KOPT-K1 (cell line): ENCODE measurements at regions not wholly inside any gene's neighbourhood (a gene's known extent, or its start where the extent isn't known, plus 50 kb on each side); places are given as distances from the start of the nearest gene placed in this dataset.
"Not testable (repeated sequence)": the region's sequence is repeated elsewhere in the genome, so short reads cannot be mapped to it uniquely, and the experiment has no call there.

Source experiments
- H3K27ac ChIP-seq: fragments of 200-600 bp; sonication (generic); 2 replicates; pipeline ENCODE4 v1.5.1; 2016; ENCODE audit warnings: antibody characterized with exemption, mild to moderate bottlenecking, low read depth, low read length; ENCODE audit not compliant: poor library complexity, severe bottlenecking
- H3K36me3 ChIP-seq: fragments of 200-600 bp; sonication (generic); 2 replicates; pipeline ENCODE4 v1.5.1; 2017; ENCODE audit warnings: antibody characterized with exemption, mild to moderate bottlenecking, low read length, moderate library complexity; ENCODE audit not compliant: insufficient read depth
- H3K9me3 ChIP-seq: fragments of 200-600 bp; sonication (generic); 2 replicates; pipeline ENCODE4 v1.5.1; 2017; ENCODE audit warnings: antibody characterized with exemption, low read length, mild to moderate bottlenecking; ENCODE audit not compliant: insufficient read depth, poor library complexity, severe bottlenecking

GRCh38 chr2:2660789-2661355, 329.8 kb upstream of the MYT1L start:
- no peaks in the 10 kb centered on the region for H3K36me3 ChIP-seq
- no peak overlapping the region for H3K27ac ChIP-seq
- peaks cover 16% of the 10 kb centered on the region for H3K9me3 ChIP-seq

DNA sequence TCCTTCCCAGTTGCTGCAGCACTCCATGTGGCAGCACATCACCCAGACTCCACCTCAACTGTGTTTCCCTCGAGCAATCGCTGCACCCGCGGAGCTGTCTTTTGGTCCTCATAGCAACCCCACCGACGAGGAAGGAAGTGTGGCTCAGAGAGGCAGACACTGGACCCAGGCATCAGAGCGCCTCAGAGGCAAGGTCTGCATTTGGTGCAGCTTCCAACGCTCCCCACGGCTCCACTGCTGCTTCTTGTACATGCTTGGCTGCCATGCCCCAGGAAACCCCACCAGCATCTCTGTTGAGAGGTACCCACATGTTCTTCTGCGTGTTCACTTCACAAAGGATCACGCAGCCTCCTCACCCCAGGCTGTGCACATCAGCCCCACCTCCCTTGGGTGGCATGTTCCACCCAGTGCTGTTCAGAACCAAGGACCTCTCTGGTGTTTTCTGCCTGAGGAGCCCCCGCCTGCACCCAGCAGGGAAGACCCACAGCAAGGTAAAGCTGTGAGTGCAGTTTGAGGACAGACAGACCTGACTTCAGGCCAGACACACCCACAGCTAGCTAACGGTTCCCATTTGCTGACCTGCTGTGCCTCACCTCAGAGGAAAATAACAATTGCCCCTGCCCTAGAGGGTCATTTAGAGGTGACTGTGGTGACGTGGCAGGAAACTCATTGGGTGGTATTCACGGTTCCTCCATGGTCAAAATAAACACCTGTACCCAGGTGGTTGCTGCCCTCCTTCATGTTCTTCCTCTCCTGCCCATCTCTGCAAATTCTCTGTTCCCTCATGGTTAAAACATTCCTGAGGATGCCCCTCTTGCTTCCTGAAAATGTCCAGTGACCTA, 326.3 kb upstream of the MYT1L start:
- Histone ChIP-seq H3K9me3 (peaks cover 16% of the 10 kb centered on the region), H3K27ac (no peak overlapping the region), H3K36me3 (no peaks in the 10 kb centered on the region)

DNA sequence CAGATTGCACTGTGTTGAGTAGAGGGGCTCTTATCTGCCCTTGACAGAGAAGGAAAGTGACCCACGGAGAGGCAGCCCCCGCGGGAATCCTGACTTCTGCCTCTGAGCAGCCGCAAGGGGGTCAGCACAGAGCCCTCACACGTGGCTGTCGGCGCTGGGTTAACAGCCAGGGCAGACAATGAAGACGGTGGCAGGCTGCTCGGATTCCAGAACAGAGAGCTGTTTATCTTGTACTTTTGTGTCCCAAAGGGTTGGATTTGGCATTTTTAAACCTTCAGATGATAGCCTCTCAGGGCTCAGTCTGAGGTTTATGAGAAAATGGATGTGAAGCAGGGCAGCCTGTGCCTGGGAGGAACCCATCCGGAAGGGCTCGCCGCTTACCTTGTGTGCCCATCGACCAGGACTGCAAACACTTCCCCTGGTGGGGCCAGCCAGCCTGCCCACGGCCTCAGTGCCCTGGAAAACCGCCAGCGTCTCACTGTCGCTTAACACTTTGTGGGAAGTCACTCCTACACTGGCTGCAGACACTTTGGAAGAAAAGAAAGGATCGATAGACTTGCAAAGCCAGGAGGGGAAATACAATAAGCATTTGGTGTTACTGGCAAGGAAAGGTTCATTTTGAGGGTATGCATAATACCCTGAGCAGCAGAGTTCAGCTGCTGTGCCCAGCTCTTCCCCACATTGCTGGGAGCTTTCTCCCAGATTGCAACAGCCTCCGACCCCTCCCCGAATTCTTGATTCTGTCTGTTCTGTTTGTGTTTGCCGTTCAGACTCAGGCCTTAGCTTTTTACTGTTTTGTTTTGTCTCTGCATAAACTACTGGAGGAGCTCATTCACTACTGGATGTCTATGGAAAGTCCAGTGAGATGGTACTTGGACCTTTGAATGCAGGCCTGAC, 325.3 kb upstream of the MYT1L start:
- H3K36me3 ChIP-seq: no peaks in the 10 kb centered on the region
- H3K27ac ChIP-seq: no peak overlapping the region
- H3K9me3 ChIP-seq: peaks cover 16% of the 10 kb centered on the region

DNA sequence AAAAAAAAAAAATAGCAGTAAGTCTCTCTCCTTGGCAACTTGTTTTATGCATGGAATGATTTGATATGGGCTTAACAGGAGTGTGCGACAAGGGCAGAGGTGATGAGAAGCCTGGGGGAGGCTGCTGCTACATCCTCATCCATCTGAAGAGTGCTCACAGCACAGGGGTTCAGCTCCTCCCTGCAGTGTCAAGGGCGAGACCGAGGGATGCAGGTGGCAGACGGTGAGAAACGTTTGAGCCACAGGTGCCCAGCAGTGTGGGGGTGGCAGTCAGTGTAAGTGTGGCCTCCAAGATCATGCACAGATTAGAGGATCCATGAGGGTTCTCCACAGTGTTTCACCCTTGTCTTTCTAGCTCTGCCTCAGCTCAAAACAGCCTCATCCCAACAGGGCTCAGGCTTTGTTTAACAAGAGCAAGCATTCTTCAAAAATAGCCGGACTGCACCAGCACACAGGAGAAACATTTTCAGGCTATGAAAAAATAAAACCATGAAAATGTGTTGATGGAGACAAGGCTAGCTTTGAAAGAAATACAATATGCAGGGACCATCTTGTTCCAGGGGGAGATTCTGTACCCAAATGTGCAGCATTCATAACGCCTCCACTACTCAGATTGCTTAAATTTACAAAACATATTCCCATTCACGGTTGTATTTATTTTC, 324.5 kb upstream of the MYT1L start:
- Histone ChIP-seq H3K27ac (no peak overlapping the region), H3K9me3 (peaks cover 12% of the 10 kb centered on the region), H3K36me3 (no peaks in the 10 kb centered on the region)

DNA sequence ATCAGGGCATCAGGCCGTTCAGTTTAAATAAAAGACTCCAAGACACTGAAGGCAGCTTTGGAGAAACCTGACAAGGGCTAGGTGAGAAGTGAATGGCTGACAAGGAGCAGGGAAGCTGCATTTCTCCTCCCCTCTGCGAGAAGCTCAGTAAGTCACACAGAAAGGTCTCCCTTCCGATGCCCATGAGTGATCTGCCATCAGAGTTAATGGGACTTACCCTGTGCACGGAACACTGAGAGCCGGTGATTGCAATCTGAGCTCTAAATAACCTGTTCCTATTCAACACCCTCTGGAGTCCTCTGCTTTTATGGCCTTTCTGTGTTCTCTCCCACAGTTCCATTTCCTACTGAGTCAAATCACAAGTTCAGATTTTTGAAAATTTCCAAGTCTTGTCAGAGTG, 322.2 kb upstream of the MYT1L start:
- Histone ChIP-seq H3K9me3 (no peaks in the 10 kb centered on the region), H3K36me3 (no peaks in the 10 kb centered on the region), H3K27ac (no peak overlapping the region)

DNA sequence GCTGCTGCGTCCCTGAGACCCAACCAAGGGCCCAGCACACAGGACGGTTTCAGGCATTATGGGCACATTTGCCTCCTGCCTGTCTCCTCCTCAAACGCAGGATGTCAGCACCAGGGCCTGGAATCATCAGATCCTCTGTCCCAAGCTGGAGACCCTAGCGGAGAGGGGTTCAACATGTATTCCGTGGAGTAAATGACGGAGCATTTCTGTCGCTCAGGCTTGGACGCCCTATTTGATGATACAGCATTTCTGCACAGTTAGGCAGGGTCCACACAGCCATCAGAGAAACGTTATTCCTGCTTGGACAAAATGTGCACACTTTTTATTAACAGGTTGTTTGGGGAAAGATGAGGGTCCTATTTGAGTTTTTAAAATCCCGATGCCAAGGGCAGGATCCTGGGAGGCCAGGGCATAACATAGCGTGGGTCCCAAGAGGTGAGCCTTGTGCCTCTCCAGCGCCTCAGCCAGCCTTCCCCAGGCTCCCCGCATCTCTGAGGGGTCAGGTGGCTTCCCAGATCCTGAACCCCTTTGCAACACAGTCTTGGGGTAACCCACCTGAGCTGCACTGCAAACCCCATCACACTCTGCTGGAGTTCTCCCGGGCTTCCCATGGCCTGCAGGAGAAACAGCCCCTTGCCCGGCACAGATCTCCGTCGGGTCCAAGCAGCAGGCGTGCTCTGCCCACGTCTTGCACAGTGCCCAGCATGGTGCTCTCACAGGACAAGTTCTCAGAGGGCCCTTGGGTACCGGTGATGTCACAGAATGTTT, 319.7 kb upstream of the MYT1L start:
- Histone ChIP-seq H3K9me3 (no peaks in the 10 kb centered on the region), H3K36me3 (no peaks in the 10 kb centered on the region), H3K27ac (no peak overlapping the region)

DNA sequence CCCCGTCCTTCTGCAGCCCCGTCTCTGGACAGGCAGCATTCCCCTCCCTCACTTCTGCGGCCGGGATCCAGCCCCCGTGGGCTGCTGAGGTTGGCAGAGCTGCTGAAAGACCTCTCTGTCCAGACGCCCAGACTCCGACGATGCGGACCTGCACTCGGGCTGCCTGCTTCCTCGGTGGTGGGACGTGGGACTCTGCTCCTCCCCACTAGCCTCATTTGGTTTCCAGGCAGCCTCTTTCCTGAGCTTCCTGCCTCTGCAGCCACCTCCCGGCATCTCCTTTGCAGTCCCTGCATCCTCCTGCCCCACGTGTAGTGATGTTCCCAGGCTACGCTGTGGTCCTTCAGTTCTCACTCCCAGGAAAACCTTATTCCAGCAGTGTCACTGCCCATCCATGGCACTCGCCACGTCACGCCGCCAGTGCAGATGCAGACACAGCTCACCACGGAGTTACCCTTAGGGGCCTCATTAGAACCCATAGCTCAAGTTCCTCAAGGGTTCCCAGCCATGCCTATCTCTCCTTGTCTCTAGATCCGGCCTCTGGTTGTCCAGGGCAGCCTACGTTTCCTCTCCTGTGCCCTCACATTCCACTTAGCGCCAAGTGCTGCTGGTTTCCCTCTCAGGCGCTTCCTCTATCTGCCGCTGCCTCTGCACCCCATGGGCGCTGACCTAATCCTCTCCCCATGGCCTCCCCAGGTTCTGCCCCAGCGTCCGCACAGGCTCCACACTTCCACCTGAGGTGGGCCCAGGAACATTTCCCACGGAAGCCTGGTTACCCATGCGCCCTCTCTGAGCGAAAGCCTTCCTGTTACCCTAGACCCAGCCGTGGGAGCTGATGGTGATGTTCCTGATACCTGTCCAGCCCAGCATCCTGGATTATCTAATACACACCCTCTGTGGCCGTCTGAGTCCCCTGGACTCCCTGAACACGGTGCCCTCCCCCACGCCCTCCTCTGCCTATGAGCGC, 318.3 kb upstream of the MYT1L start:
- H3K36me3 ChIP-seq: no peaks in the 10 kb centered on the region
- no peaks in the 10 kb centered on the region for H3K9me3 ChIP-seq
- H3K27ac ChIP-seq: no peak overlapping the region

GRCh38 chr2:2648094-2648493, 317.0 kb upstream of the MYT1L start:
- H3K9me3 ChIP-seq: no peaks in the 10 kb centered on the region
- no peaks in the 10 kb centered on the region for H3K36me3 ChIP-seq
- H3K27ac ChIP-seq: no peak overlapping the region

- peak overlapping the region; percentile 27 for H3K27ac ChIP-seq
- H3K9me3 ChIP-seq: no peaks in the 10 kb centered on the region
- no peaks in the 10 kb centered on the region for H3K36me3 ChIP-seq
Measured at GRCh38 chr2:2647141-2647541, 316.1 kb upstream of the MYT1L start.

DNA sequence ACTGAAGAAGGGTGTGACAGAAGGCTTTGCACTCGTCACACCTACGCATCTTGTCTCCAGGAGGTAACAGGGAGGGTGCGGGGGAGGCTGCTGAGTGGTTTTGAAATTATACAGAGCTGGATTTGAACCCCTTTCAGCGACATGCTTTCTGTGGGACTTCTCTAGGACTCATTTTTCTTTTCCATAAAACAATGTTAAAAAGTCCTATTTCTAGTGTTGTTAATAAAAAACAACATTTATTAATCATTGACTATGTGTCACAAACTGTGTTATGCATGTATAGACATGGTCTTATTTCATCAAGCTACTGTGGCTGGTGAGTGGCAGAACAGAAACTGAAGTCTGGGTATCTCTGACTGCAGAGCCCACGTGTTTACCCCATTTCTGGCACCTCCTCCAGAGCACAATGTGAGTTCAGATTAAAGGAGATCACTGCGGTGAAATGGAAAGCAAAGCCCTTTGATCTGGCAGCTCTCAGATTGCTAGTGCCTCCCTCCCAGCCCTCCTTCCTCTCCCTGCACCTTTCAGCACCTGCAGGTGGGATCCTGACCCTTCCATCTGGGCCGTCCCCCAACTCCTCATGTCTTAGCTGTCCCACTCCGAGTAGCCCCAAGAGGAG, 315.5 kb upstream of the MYT1L start:
- Histone ChIP-seq H3K36me3 (no peaks in the 10 kb centered on the region), H3K27ac (peak overlapping the region; percentile 27), H3K9me3 (no peaks in the 10 kb centered on the region)

DNA sequence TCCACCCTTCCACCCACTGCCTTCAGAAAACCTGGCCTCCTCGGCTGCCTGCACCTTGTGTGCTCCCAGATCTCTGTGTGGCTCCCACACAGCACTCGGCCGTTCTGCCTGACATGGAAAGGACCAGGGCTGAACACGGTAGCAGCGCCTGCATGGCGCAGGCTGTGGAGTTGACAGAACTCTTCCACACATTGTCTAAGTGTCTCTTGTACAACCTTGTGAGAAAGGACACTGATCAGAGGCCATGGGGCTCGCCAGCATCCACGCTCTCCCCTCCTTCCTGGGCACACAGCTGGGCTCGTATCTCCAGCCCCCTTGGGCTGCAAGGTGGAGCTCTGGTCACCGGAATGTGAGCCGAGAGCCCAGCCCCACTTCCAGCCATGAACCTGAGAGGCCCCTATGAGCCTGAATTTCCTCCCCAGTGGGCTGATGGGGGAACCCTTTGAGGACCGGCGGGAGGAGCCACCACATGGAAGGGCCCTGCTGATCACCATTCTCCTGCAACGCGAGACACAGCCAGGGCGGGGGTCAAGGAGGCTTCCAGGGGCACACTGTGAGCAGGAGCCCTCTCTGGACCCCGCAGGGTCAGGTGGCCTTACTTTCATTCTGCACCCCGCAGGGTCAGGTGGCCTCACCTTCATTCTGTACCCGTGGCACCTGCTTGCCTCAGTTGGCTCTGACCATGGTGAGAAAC, 314.2 kb upstream of the MYT1L start:
- H3K27ac ChIP-seq: no peak overlapping the region
- no peaks in the 10 kb centered on the region for H3K9me3 ChIP-seq
- no peaks in the 10 kb centered on the region for H3K36me3 ChIP-seq

DNA sequence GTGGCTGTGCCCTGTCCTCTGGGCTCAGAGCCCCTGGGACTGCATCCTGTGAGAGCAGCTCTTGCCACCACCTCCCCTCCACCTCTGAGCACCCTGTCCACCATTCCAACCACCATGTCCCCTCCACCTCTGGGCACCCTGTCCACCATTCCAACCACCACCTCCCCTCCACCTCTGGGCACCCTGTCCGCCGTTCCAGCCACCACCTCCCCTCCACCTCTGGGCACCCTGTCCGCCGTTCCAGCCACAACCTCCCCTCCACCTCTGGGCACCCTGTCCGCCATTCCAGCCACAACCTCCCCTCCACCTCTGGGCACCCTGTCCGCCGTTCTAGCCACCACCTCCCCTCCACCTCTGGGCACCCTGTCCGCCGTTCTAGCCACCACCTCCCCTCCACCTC, 313.7 kb upstream of the MYT1L start:
- H3K9me3 ChIP-seq, H3K27ac ChIP-seq, H3K36me3 ChIP-seq: not testable (repeated sequence)

DNA sequence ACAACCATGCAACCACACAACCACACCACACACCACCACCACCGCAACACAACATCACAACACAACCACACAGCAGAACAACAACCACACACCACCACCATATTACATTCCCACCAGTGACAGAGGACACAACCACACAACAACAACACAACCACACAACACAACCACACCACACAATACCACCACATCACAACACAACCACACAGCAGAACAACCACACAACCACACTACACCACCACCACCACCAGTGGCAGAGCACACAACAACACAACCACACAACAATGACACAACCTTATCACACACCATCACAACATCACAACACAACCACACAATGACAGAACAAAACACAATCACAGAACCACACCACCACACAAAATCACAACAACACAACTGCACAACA, 313.0 kb upstream of the MYT1L start:
- Histone ChIP-seq H3K27ac (no peak overlapping the region), H3K9me3 (no peaks in the 10 kb centered on the region), H3K36me3 (no peaks in the 10 kb centered on the region)
